Sigmoid colon (tissue), 6 donors: ENCODE measurements at regions not wholly inside any gene's neighbourhood (a gene's known extent, or its start where the extent isn't known, plus 50 kb on each side); places are given as distances from the start of the nearest gene placed in this dataset.

ENCODE experiments used
- DNase-seq: peaks from one replicate; pipeline ENCODE4 v3.0.0-alpha.2; 2019
- H3K27ac ChIP-seq, 4 donors: fragments of 200-600 bp; sonication (generic); one replicate each; pipeline ENCODE4 v1.5.1; 2016 to 2019; ENCODE audit warnings: mild to moderate bottlenecking in 1 of 4
- H3K27me3 ChIP-seq, 3 donors: fragments of 200-600 bp; sonication (generic); one replicate each; pipeline ENCODE4 v1.5.1; 2019; ENCODE audit warnings: mild to moderate bottlenecking in 1 of 3
- H3K36me3 ChIP-seq, 4 donors: fragments of 200-600 bp; sonication (generic); one replicate each; pipeline ENCODE4 v1.5.1; 2016 to 2019
- H3K4me1 ChIP-seq, 4 donors: fragments of 200-600 bp; sonication (generic); one replicate each; pipeline ENCODE4 v1.5.1; 2017 to 2019
- H3K4me3 ChIP-seq, 4 donors: fragments of 200-600 bp; sonication (generic); one replicate each; pipeline ENCODE4 v1.5.1; 2017 to 2019; ENCODE audit warnings: mild to moderate bottlenecking in 2 of 4, moderate library complexity in 1 of 4
- H3K9me3 ChIP-seq, 4 donors: fragments of 200-600 bp in 3 of 4; sonication (generic) in 3 of 4; one replicate each; pipeline versions ENCODE4 v1.5.1 to v1.6.1; 2013 to 2019
- CTCF ChIP-seq, 4 experiments: fragments of 450-650 bp in 3 of 4; fragments of 200-600 bp in 1 of 4; IDR thresholded peaks; one replicate each; pipeline ENCODE4 v1.5.1; 2016 to 2019; ENCODE audit warnings: antibody characterized with exemption in 4 of 4, mild to moderate bottlenecking in 3 of 4, moderate library complexity in 2 of 4
- EP300 ChIP-seq, 4 donors: sonication (generic); formaldehyde crosslinking; IDR thresholded peaks; one replicate each; pipeline ENCODE4 v1.6.1; 2017; ENCODE audit warnings: antibody characterized with exemption in 4 of 4
- POLR2A ChIP-seq, 2 donors: fragments of 450-650 bp; IDR thresholded peaks; one replicate each; pipeline ENCODE4 v1.6.1; 2016; ENCODE audit warnings: antibody characterized with exemption in 2 of 2, mild to moderate bottlenecking in 2 of 2, moderate library complexity in 2 of 2
- POLR2AphosphoS5 ChIP-seq, 4 donors: sonication (generic); formaldehyde crosslinking; IDR thresholded peaks; one replicate each; pipeline ENCODE4 v1.6.1; 2017; ENCODE audit warnings: antibody characterized with exemption in 4 of 4
- WGBS, 2 donors: extraction: QIAGEN DNeasy Blood & Tissue Kit; methylation state at CpG; one replicate each; pipeline ENCODE4 v1.1.7; 2013; 5-methylcytosine and 5-hydroxymethylcytosine counted together
- intact Hi-C: fragments of 100-400 bp; cut with DNase I; formaldehyde crosslinking; loops from one replicate; pipeline ENCODE4 v1.15.1; 2023
- donor health status: healthy with polysubstance abuse.
- donor health status: healthy.

- WGBS, 2 donors, result 59% methylated on average over 4 of the region's 4 CpGs
- no peak overlapping the region for H3K4me3 ChIP-seq
- no peak for DNase-seq
- no peak for TF ChIP-seq CTCF (IDR thresholded peaks at IDR 0.05)
- no peak for TF ChIP-seq POLR2A (IDR thresholded peaks at IDR 0.05)
- TF ChIP-seq EP300 (IDR thresholded peaks at IDR 0.05), result no peak
- no peak for TF ChIP-seq POLR2AphosphoS5 (IDR thresholded peaks at IDR 0.05)
- no peaks in the 10 kb centered on the region for H3K4me1 ChIP-seq
- no peaks in the 10 kb centered on the region for H3K9me3 ChIP-seq
- no peaks in the 10 kb centered on the region for H3K27me3 ChIP-seq
- H3K36me3 ChIP-seq, result no peaks in the 10 kb centered on the region
- H3K27ac ChIP-seq, result no peak overlapping the region
- intact Hi-C loops, result no loop called here
Measured at GRCh38 chr9:23538461-23539003, 287.5 kb downstream of the ELAVL2 start.

- H3K27me3 ChIP-seq, result no peaks in the 10 kb centered on the region
- no peak overlapping the region for H3K27ac ChIP-seq
- no peak overlapping the region for H3K4me3 ChIP-seq
- 67 to 71% methylated on average over 1 of the region's 1 CpG for WGBS, 2 donors
- no peak for DNase-seq
- H3K4me1 ChIP-seq, result no peaks in the 10 kb centered on the region
- no peak for TF ChIP-seq EP300 (IDR thresholded peaks at IDR 0.05)
- TF ChIP-seq POLR2A (IDR thresholded peaks at IDR 0.05), result no peak
- no peak for TF ChIP-seq POLR2AphosphoS5 (IDR thresholded peaks at IDR 0.05)
- no peak for TF ChIP-seq CTCF (IDR thresholded peaks at IDR 0.05)
- no peaks in the 10 kb centered on the region for H3K9me3 ChIP-seq
- H3K36me3 ChIP-seq, result no peaks in the 10 kb centered on the region
- intact Hi-C loops, result no loop called here
Measured at GRCh38 chr9:23539311-23539710, 286.7 kb downstream of the ELAVL2 start.

- DNase-seq, result no peak
- no peak overlapping the region for H3K27ac ChIP-seq
- H3K36me3 ChIP-seq, result no peaks in the 10 kb centered on the region
- no peak overlapping the region for H3K4me3 ChIP-seq
- H3K4me1 ChIP-seq, result no peaks in the 10 kb centered on the region
- TF ChIP-seq EP300 (IDR thresholded peaks at IDR 0.05), result no peak
- no peak for TF ChIP-seq POLR2A (IDR thresholded peaks at IDR 0.05)
- no peak for TF ChIP-seq POLR2AphosphoS5 (IDR thresholded peaks at IDR 0.05)
- no peaks in the 10 kb centered on the region for H3K27me3 ChIP-seq
- intact Hi-C loops, result no loop called here
- H3K9me3 ChIP-seq, result no peaks in the 10 kb centered on the region
- WGBS, 2 donors, result 91% methylated on average over 2 of the region's 2 CpGs
Measured at GRCh38 chr9:23541976-23542375, 284.1 kb downstream of the ELAVL2 start.

GRCh38 chr9:23542438-23542837, 283.6 kb downstream of the ELAVL2 start:
- Histone ChIP-seq H3K4me1 (no peaks in the 10 kb centered on the region), H3K36me3 (no peaks in the 10 kb centered on the region), H3K27me3 (no peaks in the 10 kb centered on the region), H3K27ac (no peak overlapping the region), H3K9me3 (no peaks in the 10 kb centered on the region), H3K4me3 (no peak overlapping the region)
- no peak for DNase-seq
- intact Hi-C loops, result no loop called here
- no peak for TF ChIP-seq POLR2A (IDR thresholded peaks at IDR 0.05)
- TF ChIP-seq CTCF (IDR thresholded peaks at IDR 0.05), result no peak
- TF ChIP-seq EP300 (IDR thresholded peaks at IDR 0.05), result no peak
- TF ChIP-seq POLR2AphosphoS5 (IDR thresholded peaks at IDR 0.05), result no peak

- no peaks in the 10 kb centered on the region for H3K27me3 ChIP-seq
- DNase-seq, result no peak
- intact Hi-C loops, result no loop called here
- H3K36me3 ChIP-seq, result no peaks in the 10 kb centered on the region
- no peaks in the 10 kb centered on the region for H3K4me1 ChIP-seq
- no peaks in the 10 kb centered on the region for H3K9me3 ChIP-seq
- 56 to 62% methylated on average over 1 of the region's 1 CpG for WGBS, 2 donors
- H3K4me3 ChIP-seq, result no peak overlapping the region
- H3K27ac ChIP-seq, result no peak overlapping the region
- TF ChIP-seq EP300 (IDR thresholded peaks at IDR 0.05) (no peak), POLR2AphosphoS5 (IDR thresholded peaks at IDR 0.05) (no peak), CTCF (IDR thresholded peaks at IDR 0.05) (no peak)
Measured at GRCh38 chr9:23542927-23543326, 283.1 kb downstream of the ELAVL2 start.
